K562 (cell line): ENCODE measurements at regions not wholly inside any gene's neighbourhood (a gene's known extent, or its start where the extent isn't known, plus 50 kb on each side); places are given as distances from the start of the nearest gene placed in this dataset.

ENCODE experiments used
- ATAC-seq: fragments of 200-7000 bp; cut with Tn5 transposase; 3 replicates; pipeline ENCODE4 v1.9.1; 2020; ENCODE audit warnings: moderate library complexity
- BruUV-seq: library from RNA; stranded (reverse); fragments of 400-500 nt; replicated peaks from 2 replicates; lab custom pipeline; 2021; lab: Mats Ljungman, UMichigan
- CTCF ChIA-PET: fragments of 300-600 bp; formaldehyde crosslinking; extraction: SDS; loops from one replicate; lab custom pipeline; 2021; ENCODE audit warnings: low intra/inter-chr PET ratio; lab: Yijun Ruan, JAX
- POLR2A ChIA-PET: fragments of 300-600, 350-650 bp; sonication (Branson Sonifier 250); formaldehyde crosslinking; extraction: SDS; loops from one replicate; lab custom pipeline; 2021; ENCODE audit warnings: antibody characterized with exemption, inconsistent platforms; lab: Yijun Ruan, JAX
- DNase-seq, 4 experiments: peaks; one replicate each; pipeline versions ENCODE4 v3.0.0 to v3.0.0-alpha.2; 2011 to 2018; ENCODE audit warnings: low spot score in 3 of 4, mixed read lengths in 3 of 4; ENCODE audit errors: extremely low read depth in 1 of 4
- FAIRE-seq: peaks from 2 replicates; lab custom pipeline; 2011; peaks lifted over from hg19 to GRCh38; lab: Jason Lieb, UNC
- H2AFZ ChIP-seq: 2 replicates; pipeline ENCODE4 v1.6.0; 2011; ENCODE audit warnings: low read depth, low read length, control low read depth, inconsistent platforms
- H3K27ac ChIP-seq: fragments of 200-600 bp; 3 replicates; pipeline ENCODE4 v1.8.0; 2011; ENCODE audit warnings: low read depth, mild to moderate bottlenecking, control low read depth, inconsistent platforms, low read length, moderate library complexity, mixed read lengths; ENCODE audit errors: extremely low read depth
- H3K27me3 ChIP-seq, 2 experiments: fragments of 300-600 bp in 1 of 2; 2 replicates in 1 of 2; 3 replicates in 1 of 2; pipeline versions ENCODE4 v1.6.0 to v1.8.0; 2011; ENCODE audit warnings: inconsistent platforms in 2 of 2, low read length in 2 of 2, mild to moderate bottlenecking in 1 of 2, mixed read lengths in 1 of 2, moderate library complexity in 1 of 2; ENCODE audit not compliant: control insufficient read depth in 2 of 2, insufficient read depth in 2 of 2
- H3K36me3 ChIP-seq: fragments of 300-600 bp; 3 replicates; pipeline ENCODE4 v1.8.0; 2011; ENCODE audit warnings: mild to moderate bottlenecking, low read length, inconsistent platforms; ENCODE audit not compliant: control insufficient read depth, insufficient read depth
- H3K4me1 ChIP-seq, 2 experiments: fragments of 200-600 bp in 1 of 2; replicated peaks in 1 of 2; 2 replicates in 1 of 2; 3 replicates in 1 of 2; pipeline versions ENCODE4 v1.5.1 to v1.8.0; 2011; ENCODE audit warnings: inconsistent platforms in 2 of 2, low read length in 2 of 2, mild to moderate bottlenecking in 1 of 2, mixed read lengths in 1 of 2, moderate library complexity in 1 of 2; ENCODE audit not compliant: control insufficient read depth in 2 of 2, insufficient read depth in 2 of 2
- H3K4me2 ChIP-seq: 2 replicates; pipeline ENCODE4 v1.6.1; 2011; ENCODE audit warnings: low read length, control low read depth, inconsistent platforms, mixed read lengths; ENCODE audit not compliant: insufficient read depth
- H3K4me3 ChIP-seq: fragments of 200-600 bp; sonication (generic), shearing (Covaris generic); 2 replicates; pipeline ENCODE4 v1.5.1; 2016; ENCODE audit warnings: control low read depth, inconsistent platforms
- H3K79me2 ChIP-seq: fragments of 200-600 bp; 3 replicates; pipeline ENCODE4 v1.8.0; 2011; ENCODE audit warnings: low read length, inconsistent platforms; ENCODE audit not compliant: control insufficient read depth, insufficient read depth
- H3K9ac ChIP-seq, 2 experiments: 2 replicates each; pipeline versions ENCODE4 v1.6.0 to v1.6.1; 2011; ENCODE audit warnings: low read depth in 2 of 2, low read length in 2 of 2, control low read depth in 1 of 2, inconsistent platforms in 1 of 2, mild to moderate bottlenecking in 1 of 2, mixed read lengths in 1 of 2; ENCODE audit not compliant: insufficient read depth in 1 of 2
- H3K9me1 ChIP-seq: one replicate; pipeline ENCODE4 v1.6.0; 2011; ENCODE audit warnings: inconsistent platforms, mild to moderate bottlenecking, low read length, moderate library complexity; ENCODE audit not compliant: control insufficient read depth, insufficient read depth
- H3K9me3 ChIP-seq: replicated peaks from 2 replicates; pipeline ENCODE4 v1.5.1; 2011; ENCODE audit warnings: low read depth, low read length, inconsistent platforms; ENCODE audit not compliant: control insufficient read depth, insufficient read depth
- H4K20me1 ChIP-seq: replicated peaks from 2 replicates; pipeline ENCODE4 v1.6.1; 2011; ENCODE audit warnings: low read length, inconsistent platforms, mixed read lengths; ENCODE audit not compliant: control insufficient read depth, insufficient read depth
- BACH1 ChIP-seq: fragments of 200-800 bp; sonication (Bioruptor generic); IDR thresholded peaks from 2 replicates; pipeline ENCODE4 v1.6.1; 2016; ENCODE audit warnings: missing genetic modification characterization, missing compliant biosample characterization
- CBX5 ChIP-seq: IDR thresholded peaks from 2 replicates; pipeline ENCODE4 v1.6.1; 2014; ENCODE audit warnings: low read depth, borderline replicate concordance
- E2F5 ChIP-seq: sonication (generic); formaldehyde crosslinking; IDR thresholded peaks from 2 replicates; pipeline ENCODE4 v1.8.0; 2022; ENCODE audit warnings: mild to moderate bottlenecking, missing genetic modification reagents
- ETS1 ChIP-seq: conservative IDR thresholded peaks from 2 replicates; pipeline ENCODE4 v1.6.1; 2011; ENCODE audit warnings: low read depth, mild to moderate bottlenecking, low read length; ENCODE audit not compliant: control insufficient read depth
- JUN ChIP-seq, 2 experiments: sonication (generic) in 1 of 2; formaldehyde crosslinking in 1 of 2; IDR thresholded peaks; 2 replicates each; pipeline versions ENCODE4 v1.6.1 to v1.8.0; 2012 to 2022; ENCODE audit warnings: borderline replicate concordance in 2 of 2, mild to moderate bottlenecking in 2 of 2, improper control_type of control experiment in 1 of 2, low read depth in 1 of 2, low read length in 1 of 2, missing genetic modification reagents in 1 of 2
- SP1 ChIP-seq: sonication (generic); formaldehyde crosslinking; IDR thresholded peaks from 2 replicates; pipeline ENCODE4 v1.8.1; 2022; ENCODE audit warnings: mild to moderate bottlenecking, missing genetic modification reagents
- SRSF9 ChIP-seq: fragments of 200-400 bp; formaldehyde crosslinking; IDR thresholded peaks from 2 replicates; pipeline ENCODE4 v1.6.1; 2017; ENCODE audit warnings: low read depth, low read length, borderline replicate concordance
- ZNF384 ChIP-seq: IDR thresholded peaks from 2 replicates; pipeline ENCODE4 v1.6.1; 2012; ENCODE audit warnings: low read depth, low read length, improper control_type of control experiment
- ZNF408 ChIP-seq: fragments of 250-450 bp; sonication (Bioruptor Pico); IDR thresholded peaks from 2 replicates; pipeline ENCODE4 v1.4.0; 2020; ENCODE audit warnings: low read depth, mild to moderate bottlenecking, moderate library complexity
- WGBS: fragments of 100-300 bp; shearing (Covaris generic); methylation state at CpG from one replicate; pipeline ENCODE4 v1.1.6; 2016; ENCODE audit warnings: low coverage, mixed read lengths; ENCODE audit not compliant: insufficient coverage; ENCODE audit errors: missing lambda C conversion rate; 5-methylcytosine and 5-hydroxymethylcytosine counted together
- in situ Hi-C: fragments of 300-500 bp; cut with MboI; formaldehyde crosslinking; loops from 4 replicates; pipeline ENCODE4 v1.15.0; 2018; ENCODE audit warnings: inconsistent platforms, mixed read lengths
- intact Hi-C: fragments of 100-400 bp; cut with micrococcal nuclease; formaldehyde crosslinking; loops from 2 replicates; pipeline ENCODE4 v1.14.2; 2022

- Histone ChIP-seq H3K4me1 (no peaks in the 10 kb centered on the region), H3K4me2 (no peak overlapping the region), H3K36me3 (no peaks in the 10 kb centered on the region), H3K79me2 (no peaks in the 10 kb centered on the region), H3K9me3 (no peaks in the 10 kb centered on the region), H4K20me1 (no peaks in the 10 kb centered on the region), H2AFZ (no peak overlapping the region), H3K27me3 (peaks cover 0 to 1% of the 10 kb centered on the region in 2 experiments; a peak in 3 of 5 replicates), H3K4me3 (no peak overlapping the region), H3K9me1 (no peaks in the 10 kb centered on the region), H3K27ac (no peak overlapping the region), H3K9ac (no peak overlapping the region)
- CTCF ChIA-PET, result no interaction called here
- FAIRE-seq (no peak), DNase-seq (no peak), ATAC-seq (no peak)
- BruUV-seq, result no TSS peak
- 0% methylated on average over 1 of the region's 1 CpG for WGBS
- in situ Hi-C loops, result no loop called here
- intact Hi-C loops, result no loop called here
- POLR2A ChIA-PET, result no interaction called here
- TF ChIP-seq SP1 (CRISPR knock-in tag) (no peak), ZNF408 (no peak), ETS1 (no peak), CBX5 (no peak), JUN (IDR thresholded peaks at IDR 0.05; ENCODE audit: borderline replicate concordance, low read depth, low read length) (no peak), JUN (CRISPR knock-in tag; IDR thresholded peaks at IDR 0.05; ENCODE audit: borderline replicate concordance) (no peak), SRSF9 (no peak), ZNF384 (no peak), E2F5 (CRISPR knock-in tag) (no peak), BACH1 (no peak)
These were observed 81.6 kb downstream of the NPY start for GRCh38 chr7:24365606-24366005.
